ENCODE measurements at regions not wholly inside any gene's neighbourhood (a gene's known extent, or its start where the extent isn't known, plus 50 kb on each side); places are given as distances from the start of the nearest gene placed in this dataset.
"Not testable (repeated sequence)": the region's sequence is repeated elsewhere in the genome, so short reads cannot be mapped to it uniquely, and the experiment has no call there.

- TF ChIP-seq ETS1 (CRISPR knock-in tag; IDR thresholded peaks at IDR 0.05) (no peak), ZNF556 (CRISPR knock-in tag; IDR thresholded peaks at IDR 0.05; ENCODE audit: borderline replicate concordance) (no peak), KLF11 (CRISPR knock-in tag; IDR thresholded peaks at IDR 0.05) (no peak)
Measured at GRCh38 chr17:77560841-77561240, 397.7 kb upstream of the TNRC6C start (continued).

- H3K4me3 ChIP-seq (replicated peaks in 1 of 3; ENCODE audit: insufficient read depth in 1 of 3, low read depth in 2 of 3, low read length in 3 of 3); FAIRE-seq; intact Hi-C loops (cut with micrococcal nuclease; ENCODE audit: unreplicated experiment); H4K20me1 ChIP-seq (ENCODE audit: insufficient read depth, low read length); H3K79me2 ChIP-seq (ENCODE audit: insufficient read depth, low read length); H2AFZ ChIP-seq (ENCODE audit: low read length); ATAC-seq; CTCF ChIA-PET (ENCODE audit: low intra/inter-chr PET ratio, low total read pairs); H3K9ac ChIP-seq (ENCODE audit: insufficient read depth, low read depth, low read length); in situ Hi-C loops (cut with HindIII; ENCODE audit: extremely low pct_ligation_motif_present, low pct_unique_long_range_greater_than_20kb); H3K9me3 ChIP-seq (ENCODE audit: low read length); H3K4me2 ChIP-seq (ENCODE audit: low read depth, low read length); H3K27ac ChIP-seq (ENCODE audit: extremely low read length, insufficient read depth, low read length); DNase-seq (ENCODE audit: low spot score); BruUV-seq (replicated peaks); H3K36me3 ChIP-seq (replicated peaks in 1 of 2; ENCODE audit: control insufficient read depth in 1 of 2, insufficient read depth in 2 of 2, low read length in 2 of 2); POLR2A ChIA-PET: not testable (repeated sequence)
- 50% methylated on average over 6 of the region's 12 CpGs for WGBS (ENCODE audit: low lambda C conversion rate)
- Histone ChIP-seq H3K27me3 (ENCODE audit: control insufficient read depth in 1 of 2, insufficient read depth in 2 of 2, low read length in 2 of 2) (peaks cover 24 to 85% of the 10 kb centered on the region in 2 experiments; a peak in 4 of 5 replicates), H3K4me1 (ENCODE audit: insufficient read depth, low read length) (peaks cover 14% of the 10 kb centered on the region; the same call in 1 of the 2 replicates)
Measured at GRCh38 chr17:77562361-77562760, 396.1 kb upstream of the TNRC6C start.

GRCh38 chr17:77563439-77564102 lies 394.9 kb upstream of the TNRC6C start:
- Histone ChIP-seq H3K27me3 (ENCODE audit: control insufficient read depth in 1 of 2, insufficient read depth in 2 of 2, low read length in 2 of 2) (peaks cover 20 to 82% of the 10 kb centered on the region in 2 experiments; a peak in 4 of 5 replicates), H3K9me3 (ENCODE audit: low read length) (no peaks in the 10 kb centered on the region), H4K20me1 (ENCODE audit: insufficient read depth, low read length) (0 out of 2 replicates have a peak, but pooled peaks cover 2% of the 10 kb centered on the region), H3K27ac (ENCODE audit: extremely low read length, insufficient read depth, low read length) (no peak overlapping the region), H3K9ac (ENCODE audit: insufficient read depth, low read depth, low read length) (no peak overlapping the region), H3K4me1 (ENCODE audit: insufficient read depth, low read length) (peaks cover 13% of the 10 kb centered on the region; the same call in 1 of the 2 replicates), H3K4me3 (replicated peaks in 1 of 3; ENCODE audit: insufficient read depth in 1 of 3, low read depth in 2 of 3, low read length in 3 of 3) (no peak overlapping the region), H2AFZ (ENCODE audit: low read length) (no peak overlapping the region), H3K4me2 (ENCODE audit: low read depth, low read length) (no peak overlapping the region), H3K79me2 (ENCODE audit: insufficient read depth, low read length) (no peaks in the 10 kb centered on the region), H3K36me3 (replicated peaks in 1 of 2; ENCODE audit: control insufficient read depth in 1 of 2, insufficient read depth in 2 of 2, low read length in 2 of 2) (no peaks in the 10 kb centered on the region)
- FAIRE-seq (no peak), ATAC-seq (no peak), DNase-seq (ENCODE audit: low spot score) (no peak)
- in situ Hi-C loops (cut with HindIII; ENCODE audit: extremely low pct_ligation_motif_present, low pct_unique_long_range_greater_than_20kb) (no loop called here), intact Hi-C loops (cut with micrococcal nuclease; ENCODE audit: unreplicated experiment) (no loop called here)
- 19% methylated on average over 7 of the region's 7 CpGs for WGBS (ENCODE audit: low lambda C conversion rate)
- TF ChIP-seq ELF4 (CRISPR knock-in tag; IDR thresholded peaks at IDR 0.05; ENCODE audit: borderline replicate concordance) (no peak), SUZ12 (IDR thresholded peaks at IDR 0.05; ENCODE audit: low read depth, low read length) (no peak), ZNF747 (CRISPR knock-in tag; IDR thresholded peaks at IDR 0.05; ENCODE audit: borderline replicate concordance) (no peak), TP53 (CRISPR knock-in tag; conservative IDR thresholded peaks at IDR 0.05) (no peak), ZNF496 (CRISPR knock-in tag; IDR thresholded peaks at IDR 0.05; ENCODE audit: insufficient replicate concordance) (no peak)
- BruUV-seq (replicated peaks): no TSS peak
- POLR2A ChIA-PET: no interaction called here
- CTCF ChIA-PET (ENCODE audit: low intra/inter-chr PET ratio, low total read pairs): no interaction called here

Data from HepG2 (cell line).